SU-DHL-6 (cell line): ENCODE measurements at regions not wholly inside any gene's neighbourhood (a gene's known extent, or its start where the extent isn't known, plus 50 kb on each side); places are given as distances from the start of the nearest gene placed in this dataset.

ENCODE experiments used
- H2AFZ ChIP-seq: fragments of 200-600 bp; sonication (generic); 2 replicates; pipeline ENCODE4 v1.6.1; 2014; ENCODE audit warnings: low read depth, mild to moderate bottlenecking, moderate library complexity, mixed read lengths, antibody characterized with exemption, low read length; ENCODE audit not compliant: severe bottlenecking
- H3F3A ChIP-seq: fragments of 200-600 bp; shearing (Covaris generic); 2 replicates; pipeline ENCODE4 v1.6.0; 2016; ENCODE audit warnings: antibody characterized with exemption, mild to moderate bottlenecking; ENCODE audit not compliant: insufficient read depth
- H3K27ac ChIP-seq: fragments of 200-600 bp; sonication (generic); 2 replicates; pipeline ENCODE4 v1.5.1; 2016; ENCODE audit warnings: low read depth, mild to moderate bottlenecking, low read length, moderate library complexity, mixed read lengths
- H3K27me3 ChIP-seq: fragments of 200-600 bp; sonication (generic), shearing (Covaris generic); 2 replicates; pipeline ENCODE4 v1.6.0; 2014; ENCODE audit warnings: mild to moderate bottlenecking, low read length
- H3K36me3 ChIP-seq: fragments of 200-600 bp; sonication (generic); 2 replicates; pipeline ENCODE4 v1.6.1; 2014; ENCODE audit warnings: mild to moderate bottlenecking, low read length, mixed read lengths
- H3K4me2 ChIP-seq: fragments of 300-600, 200-600 bp; shearing (Covaris generic), sonication (generic); 2 replicates; pipeline ENCODE4 v1.6.0; 2014; ENCODE audit warnings: low read length, low read depth, mild to moderate bottlenecking; ENCODE audit not compliant: poor library complexity, severe bottlenecking
- H3K4me3 ChIP-seq: fragments of 200-600 bp; sonication (generic); 2 replicates; pipeline ENCODE4 v1.5.1; 2014; ENCODE audit warnings: antibody characterized with exemption, low read length, mild to moderate bottlenecking, mixed read lengths; ENCODE audit not compliant: insufficient read depth, poor library complexity, severe bottlenecking
- H3K79me2 ChIP-seq: fragments of 200-600 bp; sonication (generic); 2 replicates; pipeline ENCODE4 v1.6.1; 2014; ENCODE audit warnings: mild to moderate bottlenecking, low read length, moderate library complexity; ENCODE audit not compliant: insufficient read depth
- H3K9ac ChIP-seq: fragments of 200-600 bp; sonication (generic); 2 replicates; pipeline ENCODE4 v1.7.0; 2014; ENCODE audit warnings: mild to moderate bottlenecking, low read length
- H3K9me2 ChIP-seq: fragments of 200-600 bp; sonication (generic); replicated peaks from 2 replicates; pipeline ENCODE4 v1.6.1; 2014; ENCODE audit warnings: low read length; ENCODE audit not compliant: insufficient read depth
- H3K9me3 ChIP-seq: fragments of 200-600 bp; sonication (generic); 2 replicates; pipeline ENCODE4 v1.6.1; 2014; ENCODE audit warnings: low read length, mixed read lengths; ENCODE audit not compliant: insufficient read depth
- H4K20me1 ChIP-seq: fragments of 200-600 bp; sonication (generic); 2 replicates; pipeline ENCODE4 v1.6.1; 2014; ENCODE audit warnings: low read depth, mild to moderate bottlenecking, antibody characterized with exemption, low read length, moderate library complexity, mixed read lengths
- EZH2phosphoT487 ChIP-seq: fragments of 200-600 bp; sonication (generic), shearing (Covaris generic); conservative IDR thresholded peaks from 2 replicates; pipeline ENCODE4 v1.6.1; 2018; ENCODE audit warnings: mild to moderate bottlenecking, antibody characterized with exemption, low read length, moderate library complexity, mixed read lengths
- TF ChIP-seq, protein P1 (sequence below): fragments of 200-600 bp; sonication (generic); IDR thresholded peaks from one replicate; pipeline ENCODE4 v1.5.1; 2017; ENCODE audit warnings: antibody characterized with exemption, mild to moderate bottlenecking, low read length, moderate library complexity; ENCODE audit not compliant: insufficient read depth, poor library complexity, severe bottlenecking

DNA sequence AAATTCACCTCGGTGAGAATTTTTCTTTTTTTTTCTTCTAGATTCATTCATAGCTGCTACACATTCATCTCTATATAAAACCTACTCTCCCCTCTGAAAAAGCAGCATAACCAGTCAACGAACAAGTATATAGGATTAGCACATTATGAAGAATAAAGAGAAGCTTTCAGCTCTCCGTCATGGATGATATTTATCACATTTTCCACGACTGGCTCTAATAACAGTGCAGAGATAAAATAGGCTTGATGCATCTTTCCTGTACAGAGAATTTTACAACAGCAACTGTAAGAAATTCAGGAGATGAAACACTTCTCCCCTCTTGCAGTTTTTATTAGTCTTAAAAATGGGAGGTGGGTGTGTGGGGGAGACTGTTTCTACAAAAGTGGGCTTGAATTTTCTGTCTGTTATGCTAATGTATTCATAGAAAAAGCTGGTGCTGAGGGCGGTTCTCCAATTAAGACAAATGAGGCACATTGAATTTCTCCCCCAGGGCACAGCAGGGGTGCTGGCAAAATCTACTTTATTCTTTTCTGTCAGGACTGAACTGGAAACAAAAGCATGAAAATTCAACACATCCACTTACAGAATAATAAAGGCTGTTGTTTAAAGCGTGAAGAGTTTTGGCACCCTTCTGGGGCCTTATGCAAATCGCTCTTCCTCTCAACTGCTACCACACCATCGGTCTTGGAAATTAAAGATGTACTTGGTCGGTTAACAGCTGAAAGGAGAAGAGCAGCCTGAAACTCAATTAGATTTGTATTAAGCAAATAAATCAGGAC, 233.9 kb upstream of the ZNF608 start:
- H3K4me3 ChIP-seq: peak overlapping the region; percentile 41
- H3K27ac ChIP-seq: peak overlapping the region; percentile 98
- no peaks in the 10 kb centered on the region for H3K27me3 ChIP-seq

DNA sequence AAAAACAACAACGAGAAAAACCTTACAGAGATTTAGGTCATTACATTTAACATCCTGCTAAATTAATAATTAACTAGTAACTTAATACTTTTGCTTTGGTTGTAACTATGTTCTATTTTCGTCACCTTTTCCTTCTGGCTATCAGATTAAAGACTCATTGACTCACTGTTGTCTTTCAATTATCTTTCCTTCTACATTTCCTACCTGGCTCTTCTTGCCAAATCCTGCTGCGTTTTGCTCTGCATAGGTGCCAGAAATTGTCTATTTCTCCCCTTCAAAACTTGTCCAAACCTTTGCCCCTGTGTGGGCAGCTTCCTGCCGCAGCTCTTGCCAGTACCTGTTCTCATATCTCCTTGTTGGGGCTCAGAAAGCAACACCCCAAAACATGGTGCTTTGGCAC, 235.5 kb upstream of the ZNF608 start:
- Histone ChIP-seq H3K9me3 (peaks cover 5% of the 10 kb centered on the region; the same call in 1 of the 2 replicates), H3K4me3 (no peak overlapping the region), H4K20me1 (no peaks in the 10 kb centered on the region), H3K36me3 (no peaks in the 10 kb centered on the region), H3K9me2 (no peaks in the 10 kb centered on the region), H2AFZ (peak overlapping the region; percentile 78), H3K27me3 (no peaks in the 10 kb centered on the region), H3K79me2 (no peaks in the 10 kb centered on the region), H3K4me2 (peak overlapping the region; percentile 84), H3K9ac (peak overlapping the region; percentile 60), H3F3A (peaks cover 33% of the 10 kb centered on the region), H3K27ac (peak overlapping the region; percentile 98)
- TF ChIP-seq EZH2phosphoT487: no peak
- TF ChIP-seq, protein P1, sequence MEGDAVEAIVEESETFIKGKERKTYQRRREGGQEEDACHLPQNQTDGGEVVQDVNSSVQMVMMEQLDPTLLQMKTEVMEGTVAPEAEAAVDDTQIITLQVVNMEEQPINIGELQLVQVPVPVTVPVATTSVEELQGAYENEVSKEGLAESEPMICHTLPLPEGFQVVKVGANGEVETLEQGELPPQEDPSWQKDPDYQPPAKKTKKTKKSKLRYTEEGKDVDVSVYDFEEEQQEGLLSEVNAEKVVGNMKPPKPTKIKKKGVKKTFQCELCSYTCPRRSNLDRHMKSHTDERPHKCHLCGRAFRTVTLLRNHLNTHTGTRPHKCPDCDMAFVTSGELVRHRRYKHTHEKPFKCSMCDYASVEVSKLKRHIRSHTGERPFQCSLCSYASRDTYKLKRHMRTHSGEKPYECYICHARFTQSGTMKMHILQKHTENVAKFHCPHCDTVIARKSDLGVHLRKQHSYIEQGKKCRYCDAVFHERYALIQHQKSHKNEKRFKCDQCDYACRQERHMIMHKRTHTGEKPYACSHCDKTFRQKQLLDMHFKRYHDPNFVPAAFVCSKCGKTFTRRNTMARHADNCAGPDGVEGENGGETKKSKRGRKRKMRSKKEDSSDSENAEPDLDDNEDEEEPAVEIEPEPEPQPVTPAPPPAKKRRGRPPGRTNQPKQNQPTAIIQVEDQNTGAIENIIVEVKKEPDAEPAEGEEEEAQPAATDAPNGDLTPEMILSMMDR: no peak

More for the DNA sequence above, 233.9 kb upstream of the ZNF608 start:
- H3K79me2 ChIP-seq: no peaks in the 10 kb centered on the region
- H3K9me3 ChIP-seq: no peaks in the 10 kb centered on the region
- peak overlapping the region; percentile 60 for H3K9ac ChIP-seq
- H3F3A ChIP-seq: peaks cover 33% of the 10 kb centered on the region
- H3K4me2 ChIP-seq: peak overlapping the region; percentile 84
- no peaks in the 10 kb centered on the region for H3K9me2 ChIP-seq
- no peaks in the 10 kb centered on the region for H3K36me3 ChIP-seq
- no peaks in the 10 kb centered on the region for H4K20me1 ChIP-seq
- TF ChIP-seq, protein P1: no peak
- no peak for TF ChIP-seq EZH2phosphoT487
- H2AFZ ChIP-seq: peak overlapping the region; percentile 68

GRCh38 chr5:124986170-124986569, 239.7 kb upstream of the ZNF608 start:
- no peaks in the 10 kb centered on the region for H3K36me3 ChIP-seq

More at GRCh38 chr5:124986170-124986569, 239.7 kb upstream of the ZNF608 start:
- no peaks in the 10 kb centered on the region for H3K79me2 ChIP-seq
- H3F3A ChIP-seq: peaks cover 4% of the 10 kb centered on the region
- H3K9ac ChIP-seq: no peak overlapping the region
- H3K9me2 ChIP-seq: no peaks in the 10 kb centered on the region
- H3K9me3 ChIP-seq: peaks cover 17% of the 10 kb centered on the region; the same call in 1 of the 2 replicates
- H3K27me3 ChIP-seq: no peaks in the 10 kb centered on the region
- no peak overlapping the region for H2AFZ ChIP-seq
- TF ChIP-seq EZH2phosphoT487: no peak
- TF ChIP-seq, protein P1: no peak
- H3K4me2 ChIP-seq: no peak overlapping the region
- no peaks in the 10 kb centered on the region for H4K20me1 ChIP-seq
- H3K4me3 ChIP-seq: no peak overlapping the region
- no peak overlapping the region for H3K27ac ChIP-seq
